OCI-LY1 (cell line): ENCODE measurements at regions not wholly inside any gene's neighbourhood (a gene's known extent, or its start where the extent isn't known, plus 50 kb on each side); places are given as distances from the start of the nearest gene placed in this dataset.

Experiments used
- H2AFZ ChIP-seq: fragments of 200-600 bp; sonication (generic), shearing (Covaris generic); 2 replicates; pipeline ENCODE4 v1.6.0; 2014; ENCODE audit warnings: antibody characterized with exemption, mild to moderate bottlenecking, low read length
- H3F3A ChIP-seq: fragments of 200-600 bp; sonication (generic), shearing (Covaris generic); 2 replicates; pipeline ENCODE4 v1.6.0; 2014; ENCODE audit warnings: mild to moderate bottlenecking, antibody characterized with exemption, low read length, moderate library complexity; ENCODE audit not compliant: insufficient read depth
- H3K27ac ChIP-seq: fragments of 200-600 bp; sonication (generic); 2 replicates; pipeline ENCODE4 v1.5.1; 2014; ENCODE audit warnings: low read length, mixed run types, mild to moderate bottlenecking, low read depth; ENCODE audit not compliant: poor library complexity, severe bottlenecking
- H3K27me3 ChIP-seq: fragments of 200-600 bp; sonication (generic); 2 replicates; pipeline ENCODE4 v1.6.0; 2014; ENCODE audit warnings: antibody characterized with exemption, mild to moderate bottlenecking, low read length, moderate library complexity; ENCODE audit not compliant: insufficient read depth
- H3K36me3 ChIP-seq: fragments of 200-600 bp; sonication (generic); 2 replicates; pipeline ENCODE4 v1.6.1; 2014; ENCODE audit warnings: mild to moderate bottlenecking, antibody characterized with exemption, low read length, moderate library complexity, mixed read lengths; ENCODE audit not compliant: insufficient read depth
- H3K4me1 ChIP-seq: fragments of 200-600 bp; sonication (generic); 2 replicates; pipeline ENCODE4 v1.5.1; 2014; ENCODE audit warnings: mild to moderate bottlenecking, low read length, moderate library complexity; ENCODE audit not compliant: insufficient read depth, severe bottlenecking
- H3K4me2 ChIP-seq: fragments of 200-600 bp; sonication (generic), shearing (Covaris generic); 2 replicates; pipeline ENCODE4 v1.6.1; 2014; ENCODE audit warnings: low read length
- H3K4me3 ChIP-seq: fragments of 200-600 bp; sonication (generic); 2 replicates; pipeline ENCODE4 v1.5.1; 2014; ENCODE audit warnings: low read length, low read depth, mild to moderate bottlenecking, mixed read lengths; ENCODE audit not compliant: poor library complexity, severe bottlenecking
- H3K79me2 ChIP-seq: fragments of 200-600 bp; shearing (Covaris generic); 2 replicates; pipeline ENCODE4 v1.6.1; 2016; ENCODE audit warnings: mixed run types, low read length, mixed read lengths; ENCODE audit not compliant: insufficient read depth
- H3K9ac ChIP-seq: fragments of 200-600 bp; sonication (generic), shearing (Covaris generic); 2 replicates; pipeline ENCODE4 v1.6.1; 2014; ENCODE audit warnings: mild to moderate bottlenecking, low read length, mixed read lengths
- H3K9me2 ChIP-seq: fragments of 200-600 bp; sonication (generic), shearing (Covaris generic); 2 replicates; pipeline ENCODE4 v1.6.1; 2014; ENCODE audit warnings: low read depth, mild to moderate bottlenecking, low read length, mixed read lengths
- H3K9me3 ChIP-seq: fragments of 200-600 bp; shearing (Covaris generic); 2 replicates; pipeline ENCODE4 v1.6.1; 2014; ENCODE audit warnings: low read length, mixed read lengths
- H4K20me1 ChIP-seq: fragments of 200-600 bp; sonication (generic), shearing (Covaris generic); 2 replicates; pipeline ENCODE4 v1.6.0; 2016; ENCODE audit warnings: mild to moderate bottlenecking, low read length; ENCODE audit not compliant: insufficient read depth
- CTCF ChIP-seq: fragments of 200-600 bp; sonication (generic), shearing (Covaris generic); IDR thresholded peaks from 2 replicates; pipeline ENCODE4 v1.5.1; 2017; ENCODE audit warnings: mild to moderate bottlenecking, antibody characterized with exemption, low read length, moderate library complexity, mixed read lengths
- EZH2 ChIP-seq: fragments of 200-600 bp; sonication (generic), shearing (Covaris generic); IDR thresholded peaks from 2 replicates; pipeline ENCODE4 v1.8.0; 2017; ENCODE audit warnings: borderline replicate concordance, mixed run types, mild to moderate bottlenecking, antibody characterized with exemption, low read length, moderate library complexity, mixed read lengths

DNA sequence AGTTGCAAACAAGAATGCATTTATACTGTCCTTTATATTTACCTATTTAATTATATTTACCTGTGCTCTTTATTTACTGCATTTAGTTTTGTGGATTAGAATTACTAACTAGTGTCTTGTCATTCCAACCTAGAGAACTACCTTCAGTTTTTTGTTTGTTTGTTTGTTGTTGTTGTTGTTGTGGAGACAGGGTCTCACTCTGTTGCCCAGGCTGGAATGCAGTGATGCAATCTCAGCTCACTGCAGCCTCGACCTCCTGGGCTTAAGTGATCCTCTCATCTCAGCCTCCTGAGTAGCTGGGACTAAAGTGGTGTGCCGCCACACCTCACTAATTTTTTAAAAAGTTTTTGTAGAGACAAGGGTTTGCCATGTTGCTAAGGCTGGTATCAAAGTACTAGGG, 156.4 kb upstream of the AKR1E2 start:
- Histone ChIP-seq H3K79me2 (no peaks in the 10 kb centered on the region), H4K20me1 (no peaks in the 10 kb centered on the region), H3K36me3 (no peaks in the 10 kb centered on the region), H3K9ac (no peak overlapping the region), H3K27me3 (no peaks in the 10 kb centered on the region), H3K9me3 (no peaks in the 10 kb centered on the region), H3F3A (no peaks in the 10 kb centered on the region), H2AFZ (no peak overlapping the region), H3K4me3 (no peak overlapping the region), H3K9me2 (no peaks in the 10 kb centered on the region), H3K4me1 (no peaks in the 10 kb centered on the region), H3K27ac (no peak overlapping the region), H3K4me2 (no peak overlapping the region)
- TF ChIP-seq CTCF: no peak
- no peak for TF ChIP-seq EZH2

GRCh38 chr10:4663162-4663992, 162.6 kb upstream of the AKR1E2 start:
- Histone ChIP-seq H3K27ac (no peak overlapping the region), H3K4me3 (no peak overlapping the region), H3K9me2 (no peaks in the 10 kb centered on the region), H3K27me3 (no peaks in the 10 kb centered on the region; the same call in 1 of the 2 replicates), H2AFZ (no peak overlapping the region), H3K79me2 (no peaks in the 10 kb centered on the region), H3K36me3 (no peaks in the 10 kb centered on the region), H3K9ac (no peak overlapping the region), H3K9me3 (no peaks in the 10 kb centered on the region), H3F3A (no peaks in the 10 kb centered on the region), H3K4me2 (no peak overlapping the region), H4K20me1 (no peaks in the 10 kb centered on the region), H3K4me1 (no peaks in the 10 kb centered on the region)
- TF ChIP-seq EZH2: no peak
- TF ChIP-seq CTCF: no peak

GRCh38 chr10:4662576-4663161, 163.3 kb upstream of the AKR1E2 start:
- H3F3A ChIP-seq: no peaks in the 10 kb centered on the region
- H3K9me3 ChIP-seq: no peaks in the 10 kb centered on the region
- H3K9ac ChIP-seq: no peak overlapping the region
- H3K27me3 ChIP-seq: no peaks in the 10 kb centered on the region; the same call in 1 of the 2 replicates
- TF ChIP-seq EZH2 (no peak), CTCF (no peak)
- no peaks in the 10 kb centered on the region for H3K79me2 ChIP-seq
- H3K27ac ChIP-seq: no peak overlapping the region
- no peaks in the 10 kb centered on the region for H3K36me3 ChIP-seq
- H2AFZ ChIP-seq: no peak overlapping the region
- H3K4me1 ChIP-seq: no peaks in the 10 kb centered on the region
- H4K20me1 ChIP-seq: no peaks in the 10 kb centered on the region
- no peak overlapping the region for H3K4me3 ChIP-seq
- H3K4me2 ChIP-seq: no peak overlapping the region
- no peaks in the 10 kb centered on the region for H3K9me2 ChIP-seq
